Stimulated activated memory B cell treated with anti-CD40 and anti-IgM and Interleukin-4, amounts not matched to agents 10 μg/mL and 1 μg/mL and 100 μg/mL, for 72 hours (primary cell): ENCODE measurements at regions not wholly inside any gene's neighbourhood (a gene's known extent, or its start where the extent isn't known, plus 50 kb on each side); places are given as distances from the start of the nearest gene placed in this dataset.
"Not testable (repeated sequence)": the region's sequence is repeated elsewhere in the genome, so short reads cannot be mapped to it uniquely, and the experiment has no call there.

Experiments
- ATAC-seq: fragments of 150-1000 bp; cut with Tn5 transposase; 2 replicates; pipeline ENCODE4 v1.10.0; 2021
- H3K27ac Mint-ChIP-seq: one replicate; pipeline ENCODE4 v1.8.0; 2022; ENCODE audit warnings: mild to moderate bottlenecking, mixed read lengths
- H3K27me3 Mint-ChIP-seq: one replicate; pipeline ENCODE4 v1.8.0; 2022; ENCODE audit warnings: mixed read lengths
- H3K36me3 Mint-ChIP-seq: one replicate; pipeline ENCODE4 v1.8.0; 2022; ENCODE audit warnings: mixed read lengths
- H3K4me1 Mint-ChIP-seq: one replicate; pipeline ENCODE4 v1.8.0; 2022; ENCODE audit warnings: mixed read lengths
- H3K4me3 Mint-ChIP-seq: one replicate; pipeline ENCODE4 v1.8.0; 2022; ENCODE audit warnings: mild to moderate bottlenecking, moderate library complexity, mixed read lengths
- H3K9me3 Mint-ChIP-seq: one replicate; pipeline ENCODE4 v1.8.0; 2022; ENCODE audit warnings: mixed read lengths

DNA sequence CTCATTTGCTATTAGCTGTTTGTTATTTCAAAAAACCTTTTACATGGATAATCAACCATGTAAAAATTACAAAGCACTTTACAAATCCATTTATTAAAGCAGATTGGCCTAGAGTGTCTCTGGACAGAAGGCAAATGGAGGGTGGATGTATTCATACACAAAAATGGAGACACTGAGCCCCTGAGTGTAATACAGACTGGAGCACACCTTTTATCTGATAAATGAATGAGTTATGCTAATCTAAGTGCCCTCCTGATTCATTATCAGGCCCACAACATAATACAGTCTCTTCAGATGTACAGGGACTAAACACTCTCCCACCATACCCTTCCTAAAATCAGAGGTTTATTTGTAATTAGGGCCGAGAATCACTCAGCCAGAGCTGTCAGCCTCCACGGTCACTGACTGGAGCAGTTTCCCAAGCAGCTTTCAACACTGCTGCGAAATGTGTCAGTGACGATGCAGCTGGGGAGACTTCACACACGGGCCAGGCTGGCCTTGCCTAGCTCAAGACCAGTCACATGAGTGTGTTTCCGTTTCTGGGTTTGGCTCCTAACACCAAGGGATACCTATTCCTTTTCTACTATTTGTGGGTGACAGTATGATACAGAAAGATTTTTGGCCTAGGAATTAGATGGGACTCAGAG is 271.8 kb downstream of the ZIC1 start:
- peaks cover 3% of the 10 kb centered on the region for H3K9me3 Mint-ChIP-seq
- H3K27ac Mint-ChIP-seq = no peak overlapping the region
- no peaks in the 10 kb centered on the region for H3K36me3 Mint-ChIP-seq
- no peak for ATAC-seq
- H3K4me3 Mint-ChIP-seq = no peak overlapping the region
- no peaks in the 10 kb centered on the region for H3K4me1 Mint-ChIP-seq
- no peaks in the 10 kb centered on the region for H3K27me3 Mint-ChIP-seq

- Mint-ChIP-seq H3K4me3 (no peak overlapping the region), H3K27ac (no peak overlapping the region), H3K9me3 (peaks cover 8% of the 10 kb centered on the region), H3K36me3 (no peaks in the 10 kb centered on the region), H3K27me3 (no peaks in the 10 kb centered on the region), H3K4me1 (no peaks in the 10 kb centered on the region)
- ATAC-seq = no peak
Measured at GRCh38 chr3:147688868-147689267, 279.7 kb downstream of the ZIC1 start.

GRCh38 chr3:147699175-147699838 is 290.1 kb downstream of the ZIC1 start:
- H3K27ac Mint-ChIP-seq = no peak overlapping the region
- no peaks in the 10 kb centered on the region for H3K36me3 Mint-ChIP-seq
- no peaks in the 10 kb centered on the region for H3K4me1 Mint-ChIP-seq
- H3K4me3 Mint-ChIP-seq = no peak overlapping the region
- peaks cover 14% of the 10 kb centered on the region for H3K9me3 Mint-ChIP-seq
- H3K27me3 Mint-ChIP-seq = no peaks in the 10 kb centered on the region
- no peak for ATAC-seq

DNA sequence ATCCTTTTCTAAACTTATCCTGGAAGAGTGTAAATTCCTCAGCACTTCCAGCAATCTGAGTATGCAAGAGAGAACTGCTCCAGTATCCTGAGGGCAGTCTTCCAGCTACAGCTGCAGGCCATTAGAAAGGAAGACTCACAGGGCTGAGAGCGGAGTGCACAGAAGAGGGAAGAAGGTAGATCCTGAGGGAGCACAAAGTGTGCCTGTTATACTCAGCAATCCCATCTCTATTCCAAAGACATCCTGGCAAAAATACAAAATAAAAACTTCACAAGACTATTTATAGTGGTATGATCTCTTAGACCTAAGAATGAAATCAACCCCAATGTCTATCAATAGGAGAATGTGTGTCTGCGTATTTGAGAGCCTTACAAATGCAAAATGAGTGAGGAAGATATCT is 292.0 kb downstream of the ZIC1 start:
- Mint-ChIP-seq H3K36me3 (no peaks in the 10 kb centered on the region), H3K9me3 (peaks cover 11% of the 10 kb centered on the region), H3K4me3 (no peak overlapping the region), H3K27me3 (no peaks in the 10 kb centered on the region), H3K27ac (no peak overlapping the region), H3K4me1 (no peaks in the 10 kb centered on the region)
- no peak for ATAC-seq

- peaks cover 6% of the 10 kb centered on the region for H3K9me3 Mint-ChIP-seq
- no peaks in the 10 kb centered on the region for H3K36me3 Mint-ChIP-seq
- no peaks in the 10 kb centered on the region for H3K4me1 Mint-ChIP-seq
- ATAC-seq = no peak
- H3K27me3 Mint-ChIP-seq = no peaks in the 10 kb centered on the region
- H3K4me3 Mint-ChIP-seq = no peak overlapping the region
- H3K27ac Mint-ChIP-seq = no peak overlapping the region
Measured at GRCh38 chr3:147702509-147702908, 293.3 kb downstream of the ZIC1 start.

DNA sequence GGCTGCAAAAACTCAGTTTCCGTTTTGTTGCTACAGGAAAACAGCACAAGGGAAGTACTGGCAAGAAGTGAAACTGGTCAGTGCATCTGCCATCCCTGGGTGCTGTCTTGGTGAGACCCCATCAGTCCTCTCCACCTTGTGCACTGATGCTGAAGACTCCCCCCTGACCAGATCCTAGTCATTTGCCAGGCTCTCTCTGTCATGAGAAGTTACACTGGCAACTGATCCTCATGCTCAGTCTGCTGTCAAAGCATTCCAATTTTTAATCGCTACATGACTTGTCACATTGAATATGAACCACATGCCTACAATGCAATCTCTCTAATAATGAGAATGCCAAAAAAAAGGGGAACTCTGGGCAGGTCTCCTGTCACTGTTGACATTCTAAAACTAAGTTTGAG is 296.5 kb downstream of the ZIC1 start:
- no peak overlapping the region for H3K27ac Mint-ChIP-seq
- H3K4me1 Mint-ChIP-seq = no peaks in the 10 kb centered on the region
- ATAC-seq = no peak
- no peak overlapping the region for H3K4me3 Mint-ChIP-seq
- no peaks in the 10 kb centered on the region for H3K36me3 Mint-ChIP-seq
- H3K9me3 Mint-ChIP-seq = peaks cover 6% of the 10 kb centered on the region
- no peaks in the 10 kb centered on the region for H3K27me3 Mint-ChIP-seq

GRCh38 chr3:147710753-147711152 is 301.6 kb downstream of the ZIC1 start:
- not testable (repeated sequence) for H3K9me3 Mint-ChIP-seq, H3K27ac Mint-ChIP-seq

DNA sequence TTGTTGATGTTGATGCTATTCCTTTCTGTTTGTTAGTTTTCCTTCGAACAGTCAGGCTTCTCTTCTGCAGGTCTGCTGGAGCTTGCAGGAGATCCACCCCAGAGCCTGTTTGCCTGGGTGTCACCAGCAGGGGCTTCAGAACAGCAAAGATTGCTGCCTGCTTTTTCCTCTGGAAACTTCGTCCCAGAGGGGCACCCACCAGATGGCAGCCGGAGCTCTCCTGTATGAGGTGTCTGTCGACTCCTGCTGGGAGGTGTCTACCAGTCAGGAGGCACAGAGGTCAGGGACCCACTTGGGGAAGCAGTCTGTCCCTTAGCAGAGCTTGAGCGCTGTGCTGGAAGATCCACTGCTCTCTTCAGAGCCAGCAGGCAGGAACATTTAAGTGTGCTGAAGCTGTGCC is 303.2 kb downstream of the ZIC1 start:
- Mint-ChIP-seq H3K4me3 (no peak overlapping the region), H3K27me3 (no peaks in the 10 kb centered on the region), H3K36me3 (no peaks in the 10 kb centered on the region), H3K27ac (no peak overlapping the region), H3K4me1 (no peaks in the 10 kb centered on the region), H3K9me3 (no peaks in the 10 kb centered on the region)
- ATAC-seq = no peak

More at GRCh38 chr3:147710753-147711152, 301.6 kb downstream of the ZIC1 start:
- H3K27me3 Mint-ChIP-seq, ATAC-seq, H3K4me1 Mint-ChIP-seq, H3K4me3 Mint-ChIP-seq, H3K36me3 Mint-ChIP-seq: not testable (repeated sequence)

DNA sequence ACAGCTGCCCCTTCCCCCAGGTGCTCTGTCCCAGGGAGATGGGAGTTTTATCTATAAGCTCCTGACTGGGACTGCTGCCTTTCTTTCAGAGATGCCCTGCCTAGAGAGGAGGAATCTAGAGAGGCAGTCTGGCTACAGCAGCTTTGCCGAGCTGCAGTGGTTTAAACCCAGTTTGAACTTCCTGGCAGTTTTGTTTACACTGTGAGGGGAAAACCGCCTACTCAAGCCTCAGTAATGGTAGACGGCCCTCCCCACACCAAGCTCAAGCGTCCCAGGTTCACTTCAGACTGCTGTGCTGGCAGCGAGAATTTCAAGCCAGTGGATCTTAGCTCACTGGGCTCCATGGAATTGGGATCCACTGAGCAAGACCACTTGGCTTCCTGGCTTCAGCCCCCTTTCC is 303.6 kb downstream of the ZIC1 start:
- not testable (repeated sequence) for H3K9me3 Mint-ChIP-seq, H3K27me3 Mint-ChIP-seq, H3K27ac Mint-ChIP-seq, H3K4me3 Mint-ChIP-seq, ATAC-seq, H3K36me3 Mint-ChIP-seq, H3K4me1 Mint-ChIP-seq

DNA sequence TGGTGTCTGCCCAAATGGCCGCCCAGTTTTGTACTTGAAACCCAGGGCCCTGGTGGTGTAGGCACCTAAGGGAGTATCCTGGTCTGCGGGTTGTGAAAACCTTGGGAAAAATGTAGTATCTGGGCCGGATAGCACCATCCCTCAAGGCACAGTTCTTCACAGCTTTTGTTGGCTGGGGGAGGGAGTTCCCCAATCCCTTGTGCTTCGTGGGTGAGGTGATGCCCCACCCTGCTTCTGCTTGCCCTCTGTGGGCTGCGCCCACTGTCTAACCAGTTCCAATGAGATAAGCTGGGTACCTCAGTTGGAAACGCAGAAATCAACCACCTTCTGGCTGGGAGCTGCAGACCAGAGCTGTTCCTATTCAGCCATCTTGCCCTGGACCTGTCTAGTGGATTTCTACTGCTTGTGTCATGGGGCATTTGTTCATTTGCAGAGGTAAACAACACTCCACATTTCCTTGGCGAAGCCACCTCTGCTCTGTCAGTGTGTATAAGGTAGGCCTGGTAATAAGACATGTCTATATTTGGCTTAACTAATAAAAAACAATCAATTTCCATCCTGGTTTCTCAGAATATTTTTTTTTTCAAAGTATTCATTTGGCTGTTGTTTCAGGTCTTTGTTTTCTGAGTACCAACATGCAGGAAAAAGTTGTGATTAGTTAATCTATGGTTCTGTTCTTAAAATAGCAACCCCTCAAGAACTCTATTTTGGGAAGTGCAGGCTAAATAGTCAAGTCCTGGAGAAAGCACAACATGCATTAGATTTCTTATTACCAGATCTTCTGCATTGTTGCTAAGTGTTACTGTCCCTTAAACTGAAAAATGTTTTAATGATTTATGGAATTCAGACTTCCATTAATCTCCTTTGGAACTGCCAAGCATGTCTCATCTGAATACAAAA is 304.3 kb downstream of the ZIC1 start:
- ATAC-seq = no peak
- Mint-ChIP-seq H3K9me3 (peaks cover 5% of the 10 kb centered on the region), H3K27me3 (no peaks in the 10 kb centered on the region), H3K36me3 (no peaks in the 10 kb centered on the region), H3K4me1 (no peaks in the 10 kb centered on the region), H3K4me3 (no peak overlapping the region), H3K27ac (no peak overlapping the region)

DNA sequence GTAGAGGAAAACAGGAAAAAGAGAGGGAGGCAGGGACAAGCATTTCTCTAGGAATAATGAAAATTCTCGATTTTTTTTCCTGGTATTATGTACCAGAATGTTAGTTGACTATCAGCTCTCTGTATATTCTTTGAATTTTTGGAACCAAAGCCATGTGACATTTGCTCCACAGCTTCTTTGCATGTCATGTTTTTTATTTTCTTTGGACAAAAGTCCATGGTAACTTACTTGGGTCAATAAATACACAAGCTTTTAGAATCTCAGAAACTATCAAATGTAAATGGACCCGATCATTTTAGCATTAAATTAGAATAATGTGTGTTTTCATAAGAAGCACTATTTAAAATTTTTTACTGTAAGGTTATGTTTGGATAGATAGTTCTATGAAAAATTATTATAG is 320.5 kb downstream of the ZIC1 start:
- Mint-ChIP-seq H3K27ac (no peak overlapping the region), H3K4me3 (no peak overlapping the region), H3K27me3 (no peaks in the 10 kb centered on the region), H3K4me1 (no peaks in the 10 kb centered on the region), H3K9me3 (no peaks in the 10 kb centered on the region), H3K36me3 (no peaks in the 10 kb centered on the region)
- no peak for ATAC-seq

GRCh38 chr3:147730284-147730683 is 321.1 kb downstream of the ZIC1 start:
- Mint-ChIP-seq H3K9me3 (no peaks in the 10 kb centered on the region), H3K4me3 (no peak overlapping the region), H3K27me3 (no peaks in the 10 kb centered on the region), H3K4me1 (no peaks in the 10 kb centered on the region), H3K27ac (no peak overlapping the region), H3K36me3 (no peaks in the 10 kb centered on the region)
- no peak for ATAC-seq

DNA sequence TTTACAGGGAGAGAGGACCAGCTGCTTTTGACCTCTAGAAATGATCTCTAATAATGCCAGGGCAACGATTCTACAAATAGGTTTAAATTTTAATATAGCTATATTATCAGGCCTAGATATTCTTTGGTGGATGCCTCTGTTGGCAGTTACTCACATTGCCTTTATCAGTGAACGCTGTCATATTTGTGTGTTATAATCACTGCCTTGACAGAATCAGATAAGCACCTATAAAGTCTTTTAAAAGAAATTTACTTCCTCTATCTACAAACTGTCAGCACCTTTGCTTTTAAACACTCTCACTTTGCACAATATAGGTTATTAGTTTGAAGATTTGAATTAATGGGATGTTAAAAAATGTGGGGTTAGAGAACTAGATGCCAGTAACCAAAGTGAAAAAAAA is 324.1 kb downstream of the ZIC1 start:
- H3K27me3 Mint-ChIP-seq = no peaks in the 10 kb centered on the region
- H3K4me3 Mint-ChIP-seq = no peak overlapping the region
- H3K27ac Mint-ChIP-seq = no peak overlapping the region
- H3K36me3 Mint-ChIP-seq = no peaks in the 10 kb centered on the region
- H3K9me3 Mint-ChIP-seq = peaks cover 3% of the 10 kb centered on the region
- no peak for ATAC-seq
- no peaks in the 10 kb centered on the region for H3K4me1 Mint-ChIP-seq

GRCh38 chr3:147735616-147736015 is 326.5 kb downstream of the ZIC1 start:
- Mint-ChIP-seq H3K27ac (no peak overlapping the region), H3K4me1 (no peaks in the 10 kb centered on the region), H3K9me3 (peaks cover 5% of the 10 kb centered on the region), H3K36me3 (no peaks in the 10 kb centered on the region), H3K4me3 (no peak overlapping the region), H3K27me3 (no peaks in the 10 kb centered on the region)
- no peak for ATAC-seq

DNA sequence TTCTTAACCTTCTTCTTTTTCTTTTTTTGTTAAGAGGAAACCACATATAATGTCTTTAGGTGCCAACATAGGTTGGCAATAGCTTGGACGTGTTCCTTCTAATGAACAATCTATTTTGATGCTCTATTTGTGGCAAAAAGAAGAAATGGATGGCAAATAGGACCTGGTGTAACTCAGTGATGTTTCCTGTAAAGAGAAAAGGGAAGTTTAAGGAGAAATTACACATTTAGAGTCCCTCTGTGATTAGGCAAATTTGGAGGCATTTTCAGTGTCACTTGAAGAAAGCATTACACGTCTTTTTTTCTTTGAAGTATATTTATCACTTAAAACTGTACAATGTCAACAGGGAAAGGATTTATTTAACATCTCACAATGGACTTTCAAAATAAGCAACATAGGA is 327.1 kb downstream of the ZIC1 start:
- Mint-ChIP-seq H3K36me3 (no peaks in the 10 kb centered on the region), H3K9me3 (peaks cover 5% of the 10 kb centered on the region), H3K27me3 (no peaks in the 10 kb centered on the region), H3K4me3 (no peak overlapping the region), H3K4me1 (no peaks in the 10 kb centered on the region), H3K27ac (no peak overlapping the region)
- ATAC-seq = no peak

DNA sequence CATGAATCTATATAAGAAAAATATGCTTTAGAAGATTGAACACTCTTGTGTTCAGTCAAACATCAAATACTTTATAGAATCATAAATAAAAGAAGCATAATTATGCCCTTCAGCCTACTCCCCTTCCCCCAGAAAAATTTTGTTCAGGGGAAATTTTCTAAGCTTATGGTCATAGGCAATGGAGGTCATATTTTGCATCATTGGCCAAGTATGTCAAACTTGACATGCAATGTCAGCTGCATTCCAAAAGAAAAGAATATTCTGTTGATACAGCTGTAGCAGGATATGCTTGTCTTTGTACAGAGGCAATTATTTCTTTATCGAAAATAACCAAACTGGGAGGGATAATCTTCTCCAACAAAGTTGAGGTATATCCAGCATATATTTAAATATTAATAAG is 328.2 kb downstream of the ZIC1 start:
- peaks cover 8% of the 10 kb centered on the region for H3K9me3 Mint-ChIP-seq
- H3K27me3 Mint-ChIP-seq = no peaks in the 10 kb centered on the region
- no peak overlapping the region for H3K4me3 Mint-ChIP-seq

More for the DNA sequence above, 328.2 kb downstream of the ZIC1 start:
- no peak for ATAC-seq
- Mint-ChIP-seq H3K27ac (no peak overlapping the region), H3K36me3 (no peaks in the 10 kb centered on the region), H3K4me1 (no peaks in the 10 kb centered on the region)
